Gastrocnemius medialis (tissue), 4 donors: ENCODE measurements at regions not wholly inside any gene's neighbourhood (a gene's known extent, or its start where the extent isn't known, plus 50 kb on each side); places are given as distances from the start of the nearest gene placed in this dataset.

Experiments used
- ATAC-seq, 2 donors: fragments of 150-250 bp; one replicate each; pipeline ENCODE4 v1.9.1; 2016
- DNase-seq, 2 donors: peaks; one replicate each; pipeline ENCODE4 v3.0.0-alpha.2; 2019
- H3K27ac ChIP-seq, 4 donors: fragments of 200-600 bp; sonication (generic); 1 replicate in 1 of 4; 2 replicates in 3 of 4; pipeline ENCODE4 v1.5.1; 2016 to 2018; ENCODE audit warnings: mild to moderate bottlenecking in 2 of 4, moderate library complexity in 1 of 4
- H3K27me3 ChIP-seq, 3 donors: fragments of 200-600 bp; sonication (generic) in 2 of 3; 1 replicate in 1 of 3; 2 replicates in 2 of 3; pipeline versions ENCODE4 v1.5.1 to v1.6.0; 2016 to 2019; ENCODE audit warnings: mild to moderate bottlenecking in 1 of 3, moderate library complexity in 1 of 3
- H3K36me3 ChIP-seq, 2 donors: fragments of 200-600 bp; sonication (generic) in 1 of 2; one replicate each; pipeline ENCODE4 v1.5.1; 2017 to 2018
- H3K4me1 ChIP-seq, 2 donors: fragments of 200-600 bp; sonication (generic) in 1 of 2; one replicate each; pipeline ENCODE4 v1.5.1; 2016 to 2017; ENCODE audit warnings: mild to moderate bottlenecking in 2 of 2
- H3K4me3 ChIP-seq, 4 donors: fragments of 200-600 bp; sonication (generic) in 3 of 4; 1 replicate in 1 of 4; 2 replicates in 3 of 4; pipeline ENCODE4 v1.5.1; 2016 to 2019; ENCODE audit warnings: mild to moderate bottlenecking in 2 of 4
- H3K9me3 ChIP-seq, 3 donors: fragments of 200-600 bp; sonication (generic) in 2 of 3; 1 replicate in 1 of 3; 2 replicates in 2 of 3; pipeline ENCODE4 v1.5.1; 2016 to 2019
- POLR2A ChIP-seq, 2 donors: fragments of 450-650 bp; IDR thresholded peaks; one replicate each; pipeline ENCODE4 v1.6.1; 2017; ENCODE audit warnings: antibody characterized with exemption in 2 of 2, mild to moderate bottlenecking in 2 of 2, moderate library complexity in 2 of 2
- in situ Hi-C, 4 donors: fragments of 200-750 bp; cut with MboI; loops; one replicate each; pipeline versions ENCODE4 v1.15.0 to v1.8.0; 2017; ENCODE audit warnings: low sequenced_read_pairs in 4 of 4
- intact Hi-C: fragments of 100-400 bp; cut with DNase I; formaldehyde crosslinking; loops from one replicate; pipeline ENCODE4 v1.15.1; 2023; ENCODE audit warnings: low total_unique reads
- TF ChIP-seq, protein P1 (sequence below), 5 experiments: fragments of 450-650 bp in 3 of 5; fragments of 200-600 bp in 2 of 5; sonication (generic) in 2 of 5; IDR thresholded peaks in 4 of 5; conservative IDR thresholded peaks in 1 of 5; 1 replicate in 4 of 5; 2 replicates in 1 of 5; pipeline ENCODE4 v1.5.1; 2016 to 2019; ENCODE audit warnings: antibody characterized with exemption in 5 of 5, mild to moderate bottlenecking in 3 of 5, moderate library complexity in 3 of 5

DNA sequence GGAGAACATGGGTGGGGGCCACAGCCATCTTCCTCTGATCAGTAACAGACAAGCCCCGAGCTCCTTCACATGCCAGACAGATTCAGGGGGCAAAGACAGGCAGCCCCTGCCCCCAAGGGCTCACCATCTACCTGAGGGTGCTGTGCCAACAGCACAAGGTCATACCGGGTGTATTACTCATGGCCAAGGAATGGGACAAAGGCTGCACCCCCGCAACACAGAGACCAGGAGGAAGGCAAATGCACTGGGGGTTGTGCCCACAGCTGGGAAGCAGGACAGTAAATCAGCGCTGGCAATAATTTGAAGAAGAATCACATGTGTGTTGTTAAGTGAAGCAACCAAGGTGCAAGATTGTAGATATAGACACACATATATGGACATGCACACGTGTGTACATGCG is 137.1 kb downstream of the C16orf95 start:
- H3K4me1 ChIP-seq = no peaks in the 10 kb centered on the region
- H3K4me3 ChIP-seq = no peak overlapping the region
- H3K27me3 ChIP-seq = peaks cover 0 to 19% (median 0%) of the 10 kb centered on the region in 3 donors
- in situ Hi-C loops (no loop called here), intact Hi-C loops (no loop called here)
- H3K27ac ChIP-seq = no peak overlapping the region
- DNase-seq (no peak), ATAC-seq (no peak)
- no peaks in the 10 kb centered on the region for H3K36me3 ChIP-seq
- TF ChIP-seq POLR2A (IDR thresholded peaks at IDR 0.05) = no peak
- TF ChIP-seq, protein P1, sequence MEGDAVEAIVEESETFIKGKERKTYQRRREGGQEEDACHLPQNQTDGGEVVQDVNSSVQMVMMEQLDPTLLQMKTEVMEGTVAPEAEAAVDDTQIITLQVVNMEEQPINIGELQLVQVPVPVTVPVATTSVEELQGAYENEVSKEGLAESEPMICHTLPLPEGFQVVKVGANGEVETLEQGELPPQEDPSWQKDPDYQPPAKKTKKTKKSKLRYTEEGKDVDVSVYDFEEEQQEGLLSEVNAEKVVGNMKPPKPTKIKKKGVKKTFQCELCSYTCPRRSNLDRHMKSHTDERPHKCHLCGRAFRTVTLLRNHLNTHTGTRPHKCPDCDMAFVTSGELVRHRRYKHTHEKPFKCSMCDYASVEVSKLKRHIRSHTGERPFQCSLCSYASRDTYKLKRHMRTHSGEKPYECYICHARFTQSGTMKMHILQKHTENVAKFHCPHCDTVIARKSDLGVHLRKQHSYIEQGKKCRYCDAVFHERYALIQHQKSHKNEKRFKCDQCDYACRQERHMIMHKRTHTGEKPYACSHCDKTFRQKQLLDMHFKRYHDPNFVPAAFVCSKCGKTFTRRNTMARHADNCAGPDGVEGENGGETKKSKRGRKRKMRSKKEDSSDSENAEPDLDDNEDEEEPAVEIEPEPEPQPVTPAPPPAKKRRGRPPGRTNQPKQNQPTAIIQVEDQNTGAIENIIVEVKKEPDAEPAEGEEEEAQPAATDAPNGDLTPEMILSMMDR (IDR thresholded peaks at IDR 0.05 in 4 of 5, conservative IDR thresholded peaks at IDR 0.05 in 1 of 5) = no peak
- no peaks in the 10 kb centered on the region for H3K9me3 ChIP-seq

DNA sequence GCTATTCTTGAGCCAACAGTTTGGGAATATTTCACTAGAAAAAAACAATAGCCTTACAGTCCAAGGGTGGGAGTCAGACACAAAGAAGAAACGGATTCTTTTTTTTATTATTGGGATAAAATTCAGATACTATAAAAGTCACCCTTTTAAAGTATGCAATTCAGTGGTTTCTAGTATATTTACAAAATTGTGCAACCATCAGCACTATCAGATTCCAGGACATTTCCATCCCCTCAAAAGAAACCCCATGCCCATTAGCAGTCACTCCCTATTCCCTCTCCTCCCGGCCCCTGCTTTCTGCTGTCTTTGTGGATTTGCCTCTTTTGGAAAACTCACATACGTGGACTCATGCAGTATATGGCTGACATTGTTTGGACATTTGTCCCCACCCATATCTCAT is 134.4 kb downstream of the C16orf95 start:
- peaks cover 0 to 16% (median 4%) of the 10 kb centered on the region in 3 donors for H3K27me3 ChIP-seq
- no peaks in the 10 kb centered on the region for H3K9me3 ChIP-seq
- in situ Hi-C loops (no loop called here), intact Hi-C loops (no loop called here)
- no peak overlapping the region for H3K4me3 ChIP-seq
- no peaks in the 10 kb centered on the region for H3K36me3 ChIP-seq
- no peak overlapping the region for H3K27ac ChIP-seq
- no peak for TF ChIP-seq POLR2A (IDR thresholded peaks at IDR 0.05)
- TF ChIP-seq, protein P1 (IDR thresholded peaks at IDR 0.05 in 4 of 5, conservative IDR thresholded peaks at IDR 0.05 in 1 of 5) = no peak
- ATAC-seq = no peak
- no peak for DNase-seq
- H3K4me1 ChIP-seq = no peaks in the 10 kb centered on the region

DNA sequence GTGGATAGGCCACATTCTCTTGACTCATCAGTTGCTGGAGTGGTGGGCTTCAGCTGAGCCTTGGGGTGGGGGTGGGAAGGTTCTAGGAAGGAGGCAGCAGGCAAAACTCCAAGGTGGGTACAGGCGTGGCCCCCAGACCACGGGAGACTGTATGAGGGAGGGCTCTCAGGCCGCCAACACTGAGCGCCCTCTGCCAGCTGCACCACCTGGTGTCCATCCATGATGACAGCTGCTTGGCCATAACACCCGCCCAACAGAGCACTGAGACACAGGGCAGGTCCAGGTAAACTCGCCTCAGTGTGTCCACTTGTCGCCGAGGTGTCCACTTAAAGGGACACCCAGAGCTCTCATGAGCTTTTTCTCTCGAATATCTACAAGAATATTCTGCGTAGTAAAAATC is 133.5 kb downstream of the C16orf95 start:
- DNase-seq (no peak), ATAC-seq (no peak)
- no peaks in the 10 kb centered on the region for H3K9me3 ChIP-seq
- H3K4me3 ChIP-seq = no peak overlapping the region
- H3K27me3 ChIP-seq = peaks cover 0 to 12% (median 4%) of the 10 kb centered on the region in 3 donors
- intact Hi-C loops = no loop called here
- no peaks in the 10 kb centered on the region for H3K36me3 ChIP-seq
- H3K4me1 ChIP-seq = no peaks in the 10 kb centered on the region
- H3K27ac ChIP-seq = no peak overlapping the region
- TF ChIP-seq POLR2A (IDR thresholded peaks at IDR 0.05) = no peak
- TF ChIP-seq, protein P1 (IDR thresholded peaks at IDR 0.05 in 4 of 5, conservative IDR thresholded peaks at IDR 0.05 in 1 of 5) = no peak
- in situ Hi-C loops = no loop called here

- intact Hi-C loops (no loop called here), in situ Hi-C loops (no loop called here)
- TF ChIP-seq, protein P1 (IDR thresholded peaks at IDR 0.05 in 4 of 5, conservative IDR thresholded peaks at IDR 0.05 in 1 of 5) = no peak
- TF ChIP-seq POLR2A (IDR thresholded peaks at IDR 0.05) = no peak
- ATAC-seq (no peak), DNase-seq (no peak)
- H3K9me3 ChIP-seq = no peaks in the 10 kb centered on the region
- H3K36me3 ChIP-seq = no peaks in the 10 kb centered on the region
- H3K27ac ChIP-seq = no peak overlapping the region
- H3K4me1 ChIP-seq = no peaks in the 10 kb centered on the region
- no peak overlapping the region for H3K4me3 ChIP-seq
- peaks cover 0 to 7% (median 4%) of the 10 kb centered on the region in 3 donors for H3K27me3 ChIP-seq
Observed at GRCh38 chr16:87185308-87185707, 131.9 kb downstream of the C16orf95 start.

DNA sequence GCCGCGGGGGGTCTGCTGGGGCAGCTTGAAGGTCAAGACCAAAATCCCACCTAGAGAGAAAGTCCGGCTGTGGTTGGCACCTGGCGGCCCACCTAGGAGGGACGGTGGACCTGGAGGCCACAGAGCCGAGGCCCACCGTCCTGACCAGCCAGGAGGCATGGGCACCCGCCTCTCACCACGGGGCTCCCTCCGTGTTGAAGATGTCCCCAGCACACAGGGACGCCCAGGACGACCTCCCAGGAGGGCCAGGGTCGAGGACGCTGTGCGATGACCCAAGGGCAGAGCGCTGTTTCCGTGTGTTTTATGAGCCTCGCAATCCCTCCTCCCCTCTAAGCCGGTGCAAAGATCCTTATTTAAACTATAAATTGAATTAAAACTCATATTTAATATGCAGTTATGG is 131.2 kb downstream of the C16orf95 start:
- intact Hi-C loops = no loop called here
- Histone ChIP-seq H3K36me3 (no peaks in the 10 kb centered on the region), H3K4me3 (no peak overlapping the region), H3K9me3 (no peaks in the 10 kb centered on the region), H3K4me1 (no peaks in the 10 kb centered on the region), H3K27me3 (peaks cover 3 to 7% (median 4%) of the 10 kb centered on the region in 3 donors), H3K27ac (no peak overlapping the region)
- in situ Hi-C loops = no loop called here
- TF ChIP-seq, protein P1 (IDR thresholded peaks at IDR 0.05 in 4 of 5, conservative IDR thresholded peaks at IDR 0.05 in 1 of 5) = no peak
- no peak for TF ChIP-seq POLR2A (IDR thresholded peaks at IDR 0.05)
- DNase-seq = no peak
- ATAC-seq = no peak
